GM12872 (cell line): ENCODE measurements at regions not wholly inside any gene's neighbourhood (a gene's known extent, or its start where the extent isn't known, plus 50 kb on each side); places are given as distances from the start of the nearest gene placed in this dataset.

Source experiments
- TF ChIP-seq, protein P1 (sequence below): IDR thresholded peaks from 3 replicates; pipeline ENCODE4 v1.5.1; 2011; ENCODE audit warnings: low read depth, mild to moderate bottlenecking, low read length, moderate library complexity; ENCODE audit not compliant: insufficient read depth

DNA sequence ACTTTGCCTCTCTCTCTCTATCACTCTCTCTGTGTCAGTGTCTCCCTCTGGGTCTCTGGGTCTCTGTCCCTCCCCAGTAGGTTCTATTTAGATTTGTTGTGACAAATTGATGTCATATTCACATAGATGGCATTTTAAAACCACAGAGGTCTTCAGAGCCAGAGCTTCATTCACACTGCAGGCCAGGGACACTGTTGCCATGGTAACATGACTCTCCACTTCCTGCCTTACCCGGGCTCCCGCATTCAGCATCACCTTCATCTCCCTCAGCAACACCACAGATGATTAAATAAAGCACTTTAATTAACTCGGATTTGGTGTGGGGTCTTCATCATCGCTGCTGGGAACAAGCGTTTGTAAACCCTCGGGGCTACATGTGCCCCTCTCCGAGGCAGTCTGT lies 132.6 kb downstream of the ETS2 start:
- TF ChIP-seq, protein P1, sequence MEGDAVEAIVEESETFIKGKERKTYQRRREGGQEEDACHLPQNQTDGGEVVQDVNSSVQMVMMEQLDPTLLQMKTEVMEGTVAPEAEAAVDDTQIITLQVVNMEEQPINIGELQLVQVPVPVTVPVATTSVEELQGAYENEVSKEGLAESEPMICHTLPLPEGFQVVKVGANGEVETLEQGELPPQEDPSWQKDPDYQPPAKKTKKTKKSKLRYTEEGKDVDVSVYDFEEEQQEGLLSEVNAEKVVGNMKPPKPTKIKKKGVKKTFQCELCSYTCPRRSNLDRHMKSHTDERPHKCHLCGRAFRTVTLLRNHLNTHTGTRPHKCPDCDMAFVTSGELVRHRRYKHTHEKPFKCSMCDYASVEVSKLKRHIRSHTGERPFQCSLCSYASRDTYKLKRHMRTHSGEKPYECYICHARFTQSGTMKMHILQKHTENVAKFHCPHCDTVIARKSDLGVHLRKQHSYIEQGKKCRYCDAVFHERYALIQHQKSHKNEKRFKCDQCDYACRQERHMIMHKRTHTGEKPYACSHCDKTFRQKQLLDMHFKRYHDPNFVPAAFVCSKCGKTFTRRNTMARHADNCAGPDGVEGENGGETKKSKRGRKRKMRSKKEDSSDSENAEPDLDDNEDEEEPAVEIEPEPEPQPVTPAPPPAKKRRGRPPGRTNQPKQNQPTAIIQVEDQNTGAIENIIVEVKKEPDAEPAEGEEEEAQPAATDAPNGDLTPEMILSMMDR: no peak

GRCh38 chr21:38937844-38938243 lies 132.1 kb downstream of the ETS2 start:
- TF ChIP-seq, protein P1: no peak

DNA sequence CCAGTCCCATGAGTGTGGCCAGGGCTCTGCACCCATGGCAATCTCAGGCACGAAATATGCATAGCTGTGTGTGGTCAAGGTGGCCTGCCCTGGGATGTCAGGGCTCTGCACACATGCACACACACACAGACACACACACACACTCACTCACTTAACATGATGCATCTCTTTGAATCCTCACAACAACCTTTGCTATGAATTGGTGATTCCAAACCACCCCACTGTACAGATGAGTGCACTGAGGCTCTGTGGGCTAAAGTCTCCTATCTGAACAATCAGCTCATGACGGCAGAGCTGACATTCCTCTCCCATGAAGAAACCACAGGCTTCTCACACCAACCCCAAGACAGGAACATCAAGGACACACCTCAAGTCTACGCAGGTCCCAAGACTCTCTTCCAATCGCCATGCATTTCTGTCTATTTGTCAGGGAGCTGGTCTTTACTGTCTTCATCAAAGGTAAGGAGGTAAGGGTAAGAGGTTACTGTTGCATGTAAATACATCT lies 131.6 kb downstream of the ETS2 start:
- TF ChIP-seq, protein P1: no peak

GRCh38 chr21:38936240-38936639 lies 130.5 kb downstream of the ETS2 start:
- TF ChIP-seq, protein P1: no peak

DNA sequence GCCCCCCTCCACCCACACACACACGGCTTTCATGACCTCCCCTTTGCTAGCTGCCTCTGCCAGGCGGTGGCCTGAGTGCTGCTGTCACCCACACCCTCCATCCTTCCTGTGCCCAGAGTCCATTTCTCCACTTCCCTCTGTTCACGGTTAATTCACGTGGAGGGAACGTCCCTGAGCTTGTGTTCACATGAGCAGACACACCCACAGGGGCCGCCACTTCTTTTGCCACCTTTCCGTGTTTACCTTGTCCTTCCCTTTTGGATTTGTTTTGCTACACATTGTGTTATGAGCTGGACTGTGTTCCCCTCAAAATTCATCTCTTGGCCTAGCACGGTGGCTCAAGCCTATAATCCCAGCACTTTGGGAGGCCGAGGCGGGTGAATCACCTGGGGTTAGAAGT lies 128.0 kb downstream of the ETS2 start:
- TF ChIP-seq, protein P1: no peak

DNA sequence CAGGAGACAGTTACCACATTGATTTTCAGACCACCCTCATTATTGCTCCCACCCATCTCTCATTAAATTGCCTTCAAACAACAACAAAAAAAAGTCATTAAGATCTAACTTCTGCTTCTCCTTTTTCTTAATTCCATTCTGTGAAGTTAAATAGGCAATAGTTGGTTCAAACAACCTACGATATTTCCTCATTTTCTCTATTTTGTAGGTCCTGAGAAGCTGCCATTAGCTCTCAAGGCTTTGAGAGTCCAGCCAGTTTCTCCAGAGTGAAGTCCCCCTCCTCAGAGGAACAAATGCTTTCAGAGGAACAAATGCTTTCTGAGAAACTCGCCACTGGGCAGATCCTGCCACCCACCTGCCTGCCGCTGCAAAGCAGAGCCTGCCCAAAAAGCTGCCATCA lies 125.6 kb downstream of the ETS2 start:
- TF ChIP-seq, protein P1: no peak

- TF ChIP-seq, protein P1: no peak
Observed at GRCh38 chr21:38930853-38931252, 125.1 kb downstream of the ETS2 start.
